WTC11 (cell line): ENCODE measurements at regions not wholly inside any gene's neighbourhood (a gene's known extent, or its start where the extent isn't known, plus 50 kb on each side); places are given as distances from the start of the nearest gene placed in this dataset.

Experiments
- ATAC-seq: fragments of 200-7000 bp; cut with Tn5 transposase; 2 replicates; pipeline ENCODE4 v1.10.0; 2021; ENCODE audit warnings: mild to moderate bottlenecking, moderate library complexity
- CTCF ChIA-PET: fragments of 300-600 bp; sonication (Branson Sonifier 250); formaldehyde crosslinking; loops from one replicate; lab custom pipeline; 2021; ENCODE audit warnings: antibody characterized with exemption; lab: Charles Lee
- POLR2A ChIA-PET: fragments of 350-600 bp; sonication (Branson Sonifier 250); formaldehyde crosslinking; loops from one replicate; lab custom pipeline; 2021; ENCODE audit warnings: antibody characterized with exemption; lab: Charles Lee
- DNase-seq: peaks from one replicate; pipeline ENCODE4 v3.0.0; 2021; ENCODE audit warnings: low spot score
- H3K27ac Mint-ChIP-seq: 2 replicates; pipeline ENCODE4 v1.8.0; 2021; ENCODE audit warnings: mixed read lengths
- H3K27me3 Mint-ChIP-seq: 2 replicates; pipeline ENCODE4 v1.8.0; 2021; ENCODE audit warnings: low read depth, mild to moderate bottlenecking, moderate library complexity, mixed read lengths
- H3K36me3 Mint-ChIP-seq: 2 replicates; pipeline ENCODE4 v1.8.0; 2021; ENCODE audit warnings: mixed read lengths
- H3K4me1 Mint-ChIP-seq: 2 replicates; pipeline ENCODE4 v1.8.0; 2022; ENCODE audit warnings: mixed read lengths
- H3K4me3 Mint-ChIP-seq: 2 replicates; pipeline ENCODE4 v1.8.0; 2021; ENCODE audit warnings: mild to moderate bottlenecking, moderate library complexity, mixed read lengths
- H3K9me3 Mint-ChIP-seq: 2 replicates; pipeline ENCODE4 v1.8.0; 2021; ENCODE audit warnings: mixed read lengths
- AFF4 ChIP-seq: sonication (generic); formaldehyde crosslinking; IDR thresholded peaks from 2 replicates; pipeline ENCODE4 v1.8.1; 2023; ENCODE audit warnings: mild to moderate bottlenecking, missing genetic modification reagents, borderline replicate concordance
- CREB1 ChIP-seq: sonication (generic); formaldehyde crosslinking; IDR thresholded peaks from 2 replicates; pipeline ENCODE4 v1.8.0; 2023; ENCODE audit warnings: mild to moderate bottlenecking, missing genetic modification reagents
- E2F1 ChIP-seq: sonication (generic); formaldehyde crosslinking; IDR thresholded peaks from 2 replicates; pipeline ENCODE4 v1.8.0; 2022; ENCODE audit warnings: mild to moderate bottlenecking, missing genetic modification reagents
- ELF4 ChIP-seq: sonication (generic); formaldehyde crosslinking; IDR thresholded peaks from 2 replicates; pipeline ENCODE4 v1.8.1; 2022; ENCODE audit warnings: low read depth, mild to moderate bottlenecking, moderate library complexity, missing genetic modification reagents
- ETV6 ChIP-seq: sonication (generic); formaldehyde crosslinking; IDR thresholded peaks from 2 replicates; pipeline ENCODE4 v1.8.1; 2022; ENCODE audit warnings: mild to moderate bottlenecking, missing genetic modification reagents
- FOXK1 ChIP-seq: sonication (generic); formaldehyde crosslinking; IDR thresholded peaks from 2 replicates; pipeline ENCODE4 v1.8.0; 2022; ENCODE audit warnings: mild to moderate bottlenecking, moderate library complexity, missing genetic modification reagents
- GTF2I ChIP-seq: fragments of 250-450 bp; sonication (Bioruptor Pico); conservative IDR thresholded peaks from 2 replicates; pipeline ENCODE4 v1.4.0; 2021; ENCODE audit warnings: mild to moderate bottlenecking
- NR2C2 ChIP-seq: sonication (generic); formaldehyde crosslinking; IDR thresholded peaks from 2 replicates; pipeline ENCODE4 v1.8.0; 2022; ENCODE audit warnings: mild to moderate bottlenecking, missing genetic modification reagents
- NR3C1 ChIP-seq: sonication (generic); formaldehyde crosslinking; conservative IDR thresholded peaks from 2 replicates; pipeline ENCODE4 v1.8.1; 2023; ENCODE audit warnings: low read depth, mild to moderate bottlenecking, missing genetic modification reagents
- OVOL2 ChIP-seq: fragments of 250-450 bp; sonication (Bioruptor Pico); IDR thresholded peaks from 2 replicates; pipeline ENCODE4 v1.9.0; 2021; ENCODE audit warnings: mild to moderate bottlenecking, borderline replicate concordance
- SOX15 ChIP-seq: fragments of 250-450 bp; sonication (Bioruptor Pico); IDR thresholded peaks from 2 replicates; pipeline ENCODE4 v1.9.0; 2021; ENCODE audit warnings: mild to moderate bottlenecking
- TEAD1 ChIP-seq: sonication (generic); formaldehyde crosslinking; IDR thresholded peaks from 2 replicates; pipeline ENCODE4 v1.8.0; 2022; ENCODE audit warnings: mild to moderate bottlenecking, missing genetic modification reagents
- TEAD4 ChIP-seq: sonication (generic); formaldehyde crosslinking; IDR thresholded peaks from 2 replicates; pipeline ENCODE4 v1.8.0; 2022; ENCODE audit warnings: mild to moderate bottlenecking, missing genetic modification reagents
- USF2 ChIP-seq: sonication (generic); formaldehyde crosslinking; IDR thresholded peaks from 2 replicates; pipeline ENCODE4 v1.8.1; 2023; ENCODE audit warnings: mild to moderate bottlenecking, missing genetic modification reagents, moderate library complexity
- ZNF138 ChIP-seq: sonication (generic); formaldehyde crosslinking; conservative IDR thresholded peaks from 2 replicates; pipeline ENCODE4 v1.8.1; 2022; ENCODE audit warnings: mild to moderate bottlenecking, moderate library complexity, missing genetic modification reagents
- ZNF317 ChIP-seq: sonication (generic); formaldehyde crosslinking; IDR thresholded peaks from 2 replicates; pipeline ENCODE4 v1.8.1; 2023; ENCODE audit warnings: low read depth, mild to moderate bottlenecking, moderate library complexity, missing genetic modification reagents, borderline replicate concordance
- ZNF423 ChIP-seq: fragments of 250-450 bp; sonication (Bioruptor Pico); IDR thresholded peaks from 2 replicates; pipeline ENCODE4 v2.1.2; 2022; ENCODE audit warnings: mild to moderate bottlenecking, moderate library complexity
- ZNF671 ChIP-seq: fragments of 250-450 bp; sonication (Bioruptor Pico); IDR thresholded peaks from 2 replicates; pipeline ENCODE4 v1.8.0; 2021; ENCODE audit warnings: mild to moderate bottlenecking
- TF ChIP-seq, protein P1 (sequence below): sonication (generic); formaldehyde crosslinking; IDR thresholded peaks from 2 replicates; pipeline ENCODE4 v1.8.0; 2022; ENCODE audit warnings: mild to moderate bottlenecking, missing genetic modification reagents
- TF ChIP-seq, protein P2 (sequence below): fragments of 250-450 bp; sonication (Bioruptor Pico); IDR thresholded peaks from 2 replicates; pipeline ENCODE4 v1.9.0; 2021; ENCODE audit warnings: mild to moderate bottlenecking
- TF ChIP-seq, protein P3 (sequence below): fragments of 250-450 bp; sonication (Bioruptor Pico); IDR thresholded peaks from 2 replicates; pipeline ENCODE4 v2.1.2; 2022; ENCODE audit warnings: mild to moderate bottlenecking, moderate library complexity
- TF ChIP-seq, protein P4 (sequence below): sonication (generic); formaldehyde crosslinking; IDR thresholded peaks from 2 replicates; pipeline ENCODE4 v1.8.0; 2023; ENCODE audit warnings: missing genetic modification reagents
- TF ChIP-seq, protein P5 (sequence below): sonication (generic); formaldehyde crosslinking; IDR thresholded peaks from 2 replicates; pipeline ENCODE4 v1.8.0; 2022; ENCODE audit warnings: mild to moderate bottlenecking, missing genetic modification reagents

DNA sequence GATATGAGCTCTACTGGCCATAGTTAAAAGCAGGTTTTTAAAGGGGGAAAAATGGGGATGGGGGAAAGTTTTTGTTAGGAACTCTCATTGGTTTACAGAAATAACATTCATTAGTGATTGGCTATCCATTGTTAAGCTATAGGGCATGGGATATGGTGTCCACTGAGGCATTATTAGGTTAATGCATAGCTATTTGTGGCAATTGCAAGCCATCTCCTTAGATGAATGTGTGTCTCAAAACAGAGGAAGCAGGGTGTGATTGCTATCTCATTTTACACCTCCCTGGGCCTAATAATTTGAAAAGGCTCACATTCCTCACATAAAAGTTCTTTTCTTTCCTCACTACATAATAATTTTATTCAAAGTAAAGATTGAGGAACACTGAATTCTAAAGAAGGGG lies 396.6 kb downstream of the TAFA4 start:
- H3K4me3 Mint-ChIP-seq = no peak overlapping the region
- no peaks in the 10 kb centered on the region for H3K27me3 Mint-ChIP-seq
- no peak for TF ChIP-seq CREB1 (CRISPR knock-in tag)
- no peak for TF ChIP-seq FOXK1 (CRISPR knock-in tag)
- TF ChIP-seq NR2C2 (CRISPR knock-in tag) = no peak
- no peak for TF ChIP-seq ZNF423 (CRISPR knock-in tag)
- TF ChIP-seq ZNF671 (CRISPR knock-in tag) = no peak
- TF ChIP-seq E2F1 = no peak
- TF ChIP-seq OVOL2 = no peak
- TF ChIP-seq, protein P1, sequence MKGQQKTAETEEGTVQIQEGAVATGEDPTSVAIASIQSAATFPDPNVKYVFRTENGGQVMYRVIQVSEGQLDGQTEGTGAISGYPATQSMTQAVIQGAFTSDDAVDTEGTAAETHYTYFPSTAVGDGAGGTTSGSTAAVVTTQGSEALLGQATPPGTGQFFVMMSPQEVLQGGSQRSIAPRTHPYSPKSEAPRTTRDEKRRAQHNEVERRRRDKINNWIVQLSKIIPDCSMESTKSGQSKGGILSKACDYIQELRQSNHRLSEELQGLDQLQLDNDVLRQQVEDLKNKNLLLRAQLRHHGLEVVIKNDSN (CRISPR knock-in tag) = no peak
- TF ChIP-seq NR3C1 = no peak
- no peak for TF ChIP-seq GTF2I (CRISPR knock-in tag)
- TF ChIP-seq TEAD1 (CRISPR knock-in tag) = no peak
- no peak for TF ChIP-seq ELF4 (CRISPR knock-in tag)
- TF ChIP-seq, protein P2, sequence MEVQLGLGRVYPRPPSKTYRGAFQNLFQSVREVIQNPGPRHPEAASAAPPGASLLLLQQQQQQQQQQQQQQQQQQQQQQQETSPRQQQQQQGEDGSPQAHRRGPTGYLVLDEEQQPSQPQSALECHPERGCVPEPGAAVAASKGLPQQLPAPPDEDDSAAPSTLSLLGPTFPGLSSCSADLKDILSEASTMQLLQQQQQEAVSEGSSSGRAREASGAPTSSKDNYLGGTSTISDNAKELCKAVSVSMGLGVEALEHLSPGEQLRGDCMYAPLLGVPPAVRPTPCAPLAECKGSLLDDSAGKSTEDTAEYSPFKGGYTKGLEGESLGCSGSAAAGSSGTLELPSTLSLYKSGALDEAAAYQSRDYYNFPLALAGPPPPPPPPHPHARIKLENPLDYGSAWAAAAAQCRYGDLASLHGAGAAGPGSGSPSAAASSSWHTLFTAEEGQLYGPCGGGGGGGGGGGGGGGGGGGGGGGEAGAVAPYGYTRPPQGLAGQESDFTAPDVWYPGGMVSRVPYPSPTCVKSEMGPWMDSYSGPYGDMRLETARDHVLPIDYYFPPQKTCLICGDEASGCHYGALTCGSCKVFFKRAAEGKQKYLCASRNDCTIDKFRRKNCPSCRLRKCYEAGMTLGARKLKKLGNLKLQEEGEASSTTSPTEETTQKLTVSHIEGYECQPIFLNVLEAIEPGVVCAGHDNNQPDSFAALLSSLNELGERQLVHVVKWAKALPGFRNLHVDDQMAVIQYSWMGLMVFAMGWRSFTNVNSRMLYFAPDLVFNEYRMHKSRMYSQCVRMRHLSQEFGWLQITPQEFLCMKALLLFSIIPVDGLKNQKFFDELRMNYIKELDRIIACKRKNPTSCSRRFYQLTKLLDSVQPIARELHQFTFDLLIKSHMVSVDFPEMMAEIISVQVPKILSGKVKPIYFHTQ (CRISPR knock-in tag) = no peak
- TF ChIP-seq ETV6 = no peak
- TF ChIP-seq USF2 (CRISPR knock-in tag) = no peak
- H3K27ac Mint-ChIP-seq = peak overlapping the region; percentile 48
- H3K4me1 Mint-ChIP-seq = peaks cover 63% of the 10 kb centered on the region
- ChIA-PET POLR2A (no interaction called here), CTCF (no interaction called here)
- peaks cover 15% of the 10 kb centered on the region for H3K36me3 Mint-ChIP-seq
- ATAC-seq = peak; percentile 72
- peaks cover 14% of the 10 kb centered on the region for H3K9me3 Mint-ChIP-seq
- DNase-seq = no peak

GRCh38 chr3:68523330-68523729 lies 409.0 kb downstream of the TAFA4 start:
- Mint-ChIP-seq H3K27ac (no peak overlapping the region), H3K9me3 (peaks cover 4% of the 10 kb centered on the region), H3K4me3 (no peak overlapping the region), H3K4me1 (no peaks in the 10 kb centered on the region), H3K27me3 (no peaks in the 10 kb centered on the region), H3K36me3 (no peaks in the 10 kb centered on the region)
- DNase-seq = no peak
- POLR2A ChIA-PET = no interaction called here
- no peak for ATAC-seq
- CTCF ChIA-PET = no interaction called here
- TF ChIP-seq ZNF317 (CRISPR knock-in tag) = no peak
- no peak for TF ChIP-seq AFF4 (CRISPR knock-in tag)
- TF ChIP-seq, protein P3, sequence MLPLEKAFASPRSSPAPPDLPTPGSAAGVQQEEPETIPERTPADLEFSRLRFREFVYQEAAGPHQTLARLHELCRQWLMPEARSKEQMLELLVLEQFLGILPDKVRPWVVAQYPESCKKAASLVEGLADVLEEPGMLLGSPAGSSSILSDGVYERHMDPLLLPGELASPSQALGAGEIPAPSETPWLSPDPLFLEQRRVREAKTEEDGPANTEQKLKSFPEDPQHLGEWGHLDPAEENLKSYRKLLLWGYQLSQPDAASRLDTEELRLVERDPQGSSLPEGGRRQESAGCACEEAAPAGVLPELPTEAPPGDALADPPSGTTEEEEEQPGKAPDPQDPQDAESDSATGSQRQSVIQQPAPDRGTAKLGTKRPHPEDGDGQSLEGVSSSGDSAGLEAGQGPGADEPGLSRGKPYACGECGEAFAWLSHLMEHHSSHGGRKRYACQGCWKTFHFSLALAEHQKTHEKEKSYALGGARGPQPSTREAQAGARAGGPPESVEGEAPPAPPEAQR = no peak
- no peak for TF ChIP-seq NR2C2 (CRISPR knock-in tag)
- TF ChIP-seq ZNF423 (CRISPR knock-in tag) = no peak
- no peak for TF ChIP-seq SOX15 (CRISPR knock-in tag)
- TF ChIP-seq TEAD4 (CRISPR knock-in tag) = no peak
- TF ChIP-seq, protein P4, sequence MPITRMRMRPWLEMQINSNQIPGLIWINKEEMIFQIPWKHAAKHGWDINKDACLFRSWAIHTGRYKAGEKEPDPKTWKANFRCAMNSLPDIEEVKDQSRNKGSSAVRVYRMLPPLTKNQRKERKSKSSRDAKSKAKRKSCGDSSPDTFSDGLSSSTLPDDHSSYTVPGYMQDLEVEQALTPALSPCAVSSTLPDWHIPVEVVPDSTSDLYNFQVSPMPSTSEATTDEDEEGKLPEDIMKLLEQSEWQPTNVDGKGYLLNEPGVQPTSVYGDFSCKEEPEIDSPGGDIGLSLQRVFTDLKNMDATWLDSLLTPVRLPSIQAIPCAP = no peak
- TF ChIP-seq, protein P5, sequence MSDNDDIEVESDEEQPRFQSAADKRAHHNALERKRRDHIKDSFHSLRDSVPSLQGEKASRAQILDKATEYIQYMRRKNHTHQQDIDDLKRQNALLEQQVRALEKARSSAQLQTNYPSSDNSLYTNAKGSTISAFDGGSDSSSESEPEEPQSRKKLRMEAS (CRISPR knock-in tag) = no peak
- TF ChIP-seq ZNF138 (CRISPR knock-in tag) = no peak
